ENCODE measurements at regions not wholly inside any gene's neighbourhood (a gene's known extent, or its start where the extent isn't known, plus 50 kb on each side); places are given as distances from the start of the nearest gene placed in this dataset.
"Not testable (repeated sequence)": the region's sequence is repeated elsewhere in the genome, so short reads cannot be mapped to it uniquely, and the experiment has no call there.

- no peak for DNase-seq (ENCODE audit: low read depth)
Observed at GRCh38 chr6:163712566-163712961, 298.0 kb downstream of the QKI start.

GRCh38 chr6:163711615-163712565, 297.4 kb downstream of the QKI start:
- DNase-seq (ENCODE audit: low read depth), result peak; percentile 79

GRCh38 chr6:163710532-163711470, 296.3 kb downstream of the QKI start:
- DNase-seq (ENCODE audit: low read depth), result no peak

- DNase-seq (ENCODE audit: low read depth), result no peak
Observed at GRCh38 chr6:163709693-163710092, 295.2 kb downstream of the QKI start.

GRCh38 chr6:163709255-163709654, 294.7 kb downstream of the QKI start:
- DNase-seq (ENCODE audit: low read depth), result no peak

- DNase-seq (ENCODE audit: low read depth), result peak; percentile 51
Observed at GRCh38 chr6:163708466-163708865, 293.9 kb downstream of the QKI start.

- DNase-seq (ENCODE audit: low read depth), result peak; percentile 63
Observed at GRCh38 chr6:163707387-163708355, 293.2 kb downstream of the QKI start.

- peak; percentile 77 for DNase-seq (ENCODE audit: low read depth)
Observed at GRCh38 chr6:163706500-163707087, 292.1 kb downstream of the QKI start.

- no peak for DNase-seq (ENCODE audit: low read depth)
Observed at GRCh38 chr6:163705923-163706322, 291.4 kb downstream of the QKI start.

- DNase-seq (ENCODE audit: low read depth), result no peak
Observed at GRCh38 chr6:163702736-163703135, 288.2 kb downstream of the QKI start.

GRCh38 chr6:163701762-163702161, 287.2 kb downstream of the QKI start:
- no peak for DNase-seq (ENCODE audit: low read depth)

GRCh38 chr6:163698086-163698485, 283.6 kb downstream of the QKI start:
- DNase-seq (ENCODE audit: low read depth), result no peak

- DNase-seq (ENCODE audit: low read depth), result not testable (repeated sequence)
Observed at GRCh38 chr6:163696311-163696710, 281.8 kb downstream of the QKI start.

GRCh38 chr6:163695414-163695864, 280.9 kb downstream of the QKI start:
- no peak for DNase-seq (ENCODE audit: low read depth)

- no peak for DNase-seq (ENCODE audit: low read depth)
Observed at GRCh38 chr6:163694988-163695398, 280.5 kb downstream of the QKI start.

- DNase-seq (ENCODE audit: low read depth), result peak; percentile 17
Observed at GRCh38 chr6:163694072-163694471, 279.6 kb downstream of the QKI start.

GRCh38 chr6:163691049-163691448, 276.5 kb downstream of the QKI start:
- DNase-seq (ENCODE audit: low read depth), result no peak

GRCh38 chr6:163688739-163689362, 274.3 kb downstream of the QKI start:
- no peak for DNase-seq (ENCODE audit: low read depth)

GRCh38 chr6:163687075-163687474, 272.6 kb downstream of the QKI start:
- DNase-seq (ENCODE audit: low read depth), result no peak

GRCh38 chr6:163686301-163686700, 271.8 kb downstream of the QKI start:
- no peak for DNase-seq (ENCODE audit: low read depth)
